ENCODE measurements at regions not wholly inside any gene's neighbourhood (a gene's known extent, or its start where the extent isn't known, plus 50 kb on each side); places are given as distances from the start of the nearest gene placed in this dataset.

DNA sequence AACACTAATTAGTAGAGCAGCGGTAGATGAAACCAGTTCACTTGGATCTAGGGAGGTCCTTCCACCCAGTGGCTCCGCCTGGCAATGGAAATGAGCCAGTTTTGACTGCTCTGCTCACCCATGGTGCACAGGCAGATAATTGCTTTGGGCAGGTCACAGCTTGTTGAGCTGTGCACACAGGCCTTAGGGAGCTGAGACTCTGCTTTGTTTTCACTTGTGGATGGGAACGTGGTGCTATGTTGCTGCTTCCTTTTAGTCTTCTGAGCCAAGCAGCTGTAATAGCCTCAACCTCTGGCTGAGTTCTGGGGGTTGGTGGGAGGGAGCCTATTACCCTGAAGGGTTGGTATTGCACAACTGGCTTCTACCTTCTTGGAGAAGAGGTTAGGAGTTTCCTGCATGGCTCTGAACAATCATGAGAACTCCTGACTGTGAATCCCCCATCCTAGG lies 262.3 kb upstream of the MTNR1B start:
- Histone ChIP-seq H3K4me2 (ENCODE audit: insufficient read depth in 1 of 2, low read depth in 2 of 2, low read length in 2 of 2) (no peak overlapping the region), H2AFZ (ENCODE audit: low read length) (no peak overlapping the region), H4K8ac (ENCODE audit: extremely low read depth, insufficient read depth, low read length) (no peak overlapping the region), H3K9ac (replicated peaks in 1 of 4; ENCODE audit: extremely low read depth in 1 of 4, low read depth in 3 of 4, low read length in 3 of 4) (no peak overlapping the region), H3K23ac (ENCODE audit: insufficient read length) (no peak overlapping the region), H3K23me2 (ENCODE audit: low read depth, low read length) (peaks cover 10% of the 10 kb centered on the region; the same call in 1 of the 2 replicates), H4K91ac (replicated peaks; ENCODE audit: insufficient read length, low read length) (no peak overlapping the region), H2BK15ac (ENCODE audit: low read length) (peak overlapping the region; percentile 49; the same call in 1 of the 2 replicates), H4K5ac (ENCODE audit: insufficient read length, low read depth, low read length) (no peak overlapping the region), H3K4me1 (replicated peaks in 1 of 4; ENCODE audit: control insufficient read depth in 3 of 4, insufficient read depth in 4 of 4, low read length in 3 of 4) (peaks cover 0 to 11% (median 0%) of the 10 kb centered on the region in 4 experiments; a peak in 1 of 7 replicates), H3K4ac (replicated peaks; ENCODE audit: insufficient read length, low read depth, low read length) (no peak overlapping the region), H2AK5ac (ENCODE audit: low read depth, low read length) (no peak overlapping the region), H3K27ac (ENCODE audit: low read depth, low read length) (no peak overlapping the region), H2BK20ac (ENCODE audit: low read length) (peak overlapping the region; percentile 26; the same call in 1 of the 2 replicates), H3K79me1 (ENCODE audit: low read depth, low read length) (no peaks in the 10 kb centered on the region), H3K36me3 (ENCODE audit: control insufficient read depth in 2 of 4, insufficient read depth in 4 of 4, low read length in 3 of 4) (no peaks in the 10 kb centered on the region), H3K9me3 (ENCODE audit: insufficient read depth in 2 of 2, low read depth in 1 of 2, low read length in 1 of 2) (no peaks in the 10 kb centered on the region; a peak in 1 of 4 replicates), H3K56ac (replicated peaks; ENCODE audit: insufficient read length, low read depth, low read length) (no peak overlapping the region), H4K20me1 (replicated peaks in 1 of 2; ENCODE audit: control insufficient read depth in 1 of 2, insufficient read depth in 2 of 2, low read length in 2 of 2) (peaks cover 0 to 6% of the 10 kb centered on the region in 2 experiments), H2BK5ac (ENCODE audit: low read depth, low read length) (peak overlapping the region; percentile 12; the same call in 1 of the 2 replicates), H3K18ac (ENCODE audit: extremely low read depth, low read length) (no peak overlapping the region), H3K79me2 (ENCODE audit: control insufficient read depth in 1 of 2, insufficient read depth in 2 of 2, low read length in 2 of 2) (no peaks in the 10 kb centered on the region), H3K14ac (ENCODE audit: insufficient read length) (no peak overlapping the region), H2BK12ac (ENCODE audit: low read depth, low read length) (no peak overlapping the region), H2BK120ac (replicated peaks; ENCODE audit: low read depth, low read length) (no peak overlapping the region), H3K27me3 (replicated peaks in 1 of 4; ENCODE audit: control insufficient read depth in 3 of 4, extremely low read depth in 1 of 4, insufficient read depth in 3 of 4, low read length in 3 of 4) (no peaks in the 10 kb centered on the region), H3K4me3 (ENCODE audit: extremely low read depth in 1 of 4, insufficient read depth in 2 of 4, low read depth in 3 of 4, low read length in 4 of 4) (no peak overlapping the region)
- FAIRE-seq = no peak
- 95% methylated on average over 3 of the region's 3 CpGs; no CpG with 5 or more reads in 1 of the 2 experiments for WGBS, 2 experiments (ENCODE audit: extremely low coverage in 1 of 2, insufficient coverage in 1 of 2, insufficient read length in 1 of 2, insufficient replicate concordance in 2 of 2, low coverage in 1 of 2, low lambda C conversion rate in 2 of 2, missing lambda C conversion rate in 1 of 2)
- TF ChIP-seq EP300 (IDR thresholded peaks at IDR 0.05; ENCODE audit: borderline replicate concordance in 1 of 2, low read depth in 2 of 2, low read length in 2 of 2) = no peak
- TF ChIP-seq SP2 (IDR thresholded peaks at IDR 0.05; ENCODE audit: low read length) = no peak
- no peak for TF ChIP-seq NRF1 (IDR thresholded peaks at IDR 0.05; ENCODE audit: low read depth, low read length)
- no peak for TF ChIP-seq JUN (IDR thresholded peaks at IDR 0.05; ENCODE audit: low read depth, low read length)
- POLR2A ChIA-PET (ENCODE audit: partially characterized antibody) = interaction anchor here (1.5 kb wide), 1 partner anchor 11 kb away, joined by 3 read pairs; no protein-coding TSS in a partner anchor
- CTCF ChIA-PET (ENCODE audit: partially characterized antibody) = interaction anchor here (0.9 to 2.1 kb wide), 4 partner anchors 154 to 570 kb away, joined by 3 to 5 read pairs (median 4); no protein-coding TSS in a partner anchor
- DNase-seq (ENCODE audit: low read depth in 1 of 2, low spot score in 2 of 2) = no peak
